Heart left ventricle (tissue), 16 donors: ENCODE measurements at regions not wholly inside any gene's neighbourhood (a gene's known extent, or its start where the extent isn't known, plus 50 kb on each side); places are given as distances from the start of the nearest gene placed in this dataset.

Experiments used
- ATAC-seq, 4 donors: fragments of 200-7000 bp; cut with Tn5 transposase; one replicate each; pipeline ENCODE4 v1.9.1; 2020 to 2022; ENCODE audit warnings: moderate library complexity in 4 of 4, mild to moderate bottlenecking in 3 of 4, moderate number of reproducible peaks in 1 of 4
- DNase-seq, 5 donors: peaks; one replicate each; pipeline ENCODE4 v3.0.0-alpha.2; 2020
- H3K27ac ChIP-seq, 12 donors: fragments of 200-600 bp; sonication (generic) in 4 of 12; one replicate each; pipeline versions ENCODE4 v1.5.0 to v1.8.0; 2016 to 2022; ENCODE audit warnings: mild to moderate bottlenecking in 2 of 12
- H3K27me3 ChIP-seq, 9 donors: fragments of 200-600 bp; sonication (generic) in 2 of 9; one replicate each; pipeline versions ENCODE4 v1.5.1 to v1.8.0; 2016 to 2022; ENCODE audit warnings: mild to moderate bottlenecking in 3 of 9
- H3K36me3 ChIP-seq, 9 donors: fragments of 200-600 bp; sonication (generic) in 2 of 9; one replicate each; pipeline versions ENCODE4 v1.5.0 to v1.8.0; 2018 to 2022; ENCODE audit warnings: mild to moderate bottlenecking in 2 of 9
- H3K4me1 ChIP-seq, 12 donors: fragments of 200-600 bp; sonication (generic) in 4 of 12; one replicate each; pipeline versions ENCODE4 v1.5.0 to v1.8.0; 2016 to 2022; ENCODE audit warnings: mild to moderate bottlenecking in 3 of 12
- H3K4me3 ChIP-seq, 12 donors: fragments of 200-600 bp; sonication (generic) in 4 of 12; one replicate each; pipeline versions ENCODE4 v1.5.0 to v1.8.0; 2017 to 2022; ENCODE audit warnings: mild to moderate bottlenecking in 9 of 12, moderate library complexity in 4 of 12
- H3K9me3 ChIP-seq, 12 donors: fragments of 200-600 bp; sonication (generic) in 4 of 12; one replicate each; pipeline versions ENCODE4 v1.5.0 to v1.8.0; 2016 to 2022; ENCODE audit warnings: mild to moderate bottlenecking in 1 of 12
- CTCF ChIP-seq, 12 donors: fragments of 200-600 bp; sonication (generic) in 4 of 12; IDR thresholded peaks; one replicate each; pipeline versions ENCODE4 v1.5.0 to v1.8.0; 2018 to 2022; ENCODE audit warnings: antibody characterized with exemption in 12 of 12, mild to moderate bottlenecking in 5 of 12
- POLR2A ChIP-seq, 2 donors: fragments of 450-650 bp; IDR thresholded peaks; one replicate each; pipeline ENCODE4 v1.6.1; 2017; ENCODE audit warnings: antibody characterized with exemption in 2 of 2, mild to moderate bottlenecking in 2 of 2, moderate library complexity in 2 of 2
- WGBS, 4 donors: extraction: QIAGEN DNeasy Blood & Tissue Kit in 2 of 4; methylation state at CpG; one replicate each; pipeline versions ENCODE4 v1.1.5 to v1.1.7; 2013 to 2018; 5-methylcytosine and 5-hydroxymethylcytosine counted together
- intact Hi-C, 10 donors: fragments of 100-400 bp; cut with DNase I; formaldehyde crosslinking; loops; one replicate each; pipeline versions ENCODE4 v1.11.1 to v1.14.2; 2022
- donor health status: ischemic (EF 13 %, LVEDD 7.1; RV severe dilation, severe dysfunction).
- donor health status: healthy with polysubstance abuse.
- donor health status: DM: no; HTN: yes; CAD: no.
- donor health status: DM: no; HTN: no; CAD: no.
- donor health status: ischemic (EF 25% LVEDD 6.9; RV normal size, moderate dysfunction).
- donor health status: ischemic (EF 25% LVEDD 5.7; RV mildly dilated, moderate dysfunction).
- donor health status: healthy.
- donor health status: DM: yes; HTN: yes; CAD: no.
- donor health status: ischemic (EF 35%, LVEDD 5.7; RV mildly dilated, moderate dysfunction).
- donor health status: nonischemic (EF 11% LVEDD 7.7; RV severe dilation, severe dysfunction).
- donor health status: DM: yes; HTN: yes; CAD: no.
- donor health status: PGD.
- donor health status: ischemic (EF 29% LVEDD 5.4; RV normal size, mild dysfunction).
- donor health status: nonischemic (EF 23%, LVEDD 6.1; RV moderate dilation, normal function).

GRCh38 chr9:25543806-25544205 lies 134.4 kb downstream of the TUSC1 start:
- WGBS, 4 donors: 83 to 88% (median 86%) methylated on average over 7 of the region's 7 CpGs
- no peak overlapping the region for H3K4me3 ChIP-seq
- no peak overlapping the region for H3K27ac ChIP-seq
- no peaks in the 10 kb centered on the region for H3K4me1 ChIP-seq
- H3K27me3 ChIP-seq: no peaks in the 10 kb centered on the region
- no peaks in the 10 kb centered on the region for H3K36me3 ChIP-seq
- no peak for ATAC-seq
- DNase-seq: no peak
- intact Hi-C loops: no loop called here
- no peaks in the 10 kb centered on the region for H3K9me3 ChIP-seq
- TF ChIP-seq POLR2A (IDR thresholded peaks at IDR 0.05) (no peak), CTCF (IDR thresholded peaks at IDR 0.05) (no peak)

GRCh38 chr9:25542319-25542718 lies 135.9 kb downstream of the TUSC1 start:
- DNase-seq: no peak
- ATAC-seq: no peak
- no peak for TF ChIP-seq CTCF (IDR thresholded peaks at IDR 0.05)
- no peak for TF ChIP-seq POLR2A (IDR thresholded peaks at IDR 0.05)
- no peak overlapping the region for H3K27ac ChIP-seq
- H3K4me3 ChIP-seq: no peak overlapping the region
- H3K27me3 ChIP-seq: no peaks in the 10 kb centered on the region
- no peaks in the 10 kb centered on the region for H3K9me3 ChIP-seq
- no peaks in the 10 kb centered on the region for H3K4me1 ChIP-seq
- intact Hi-C loops: no loop called here
- H3K36me3 ChIP-seq: no peaks in the 10 kb centered on the region
- WGBS, 4 donors: 75 to 80% (median 75%) methylated on average over 8 of the region's 8 CpGs

DNA sequence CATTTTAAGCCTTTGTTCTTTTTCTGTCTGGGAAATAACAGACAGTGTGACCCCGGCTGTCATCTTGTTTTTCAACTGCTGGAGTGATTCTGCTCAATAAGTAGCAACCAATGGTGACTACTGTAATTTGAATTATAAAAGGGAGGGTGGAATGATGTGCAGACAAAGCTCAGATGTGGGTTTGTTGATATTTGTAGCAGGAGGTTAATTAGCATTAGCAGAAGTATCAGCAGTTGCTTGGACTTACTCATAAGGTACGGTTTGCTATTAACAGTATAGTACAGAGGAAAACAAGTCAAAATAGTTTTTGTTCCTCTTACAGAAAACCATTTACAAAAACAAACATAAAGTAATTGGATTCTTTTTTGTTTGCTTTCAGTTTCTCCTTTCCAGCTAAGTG lies 140.4 kb downstream of the TUSC1 start:
- Histone ChIP-seq H3K36me3 (no peaks in the 10 kb centered on the region), H3K9me3 (no peaks in the 10 kb centered on the region), H3K27ac (no peak overlapping the region), H3K27me3 (no peaks in the 10 kb centered on the region), H3K4me1 (no peaks in the 10 kb centered on the region), H3K4me3 (no peak overlapping the region)
- TF ChIP-seq CTCF (IDR thresholded peaks at IDR 0.05): no peak
- ATAC-seq (no peak), DNase-seq (no peak)
- intact Hi-C loops: no loop called here
- WGBS, 4 donors: 73 to 79% (median 74%) methylated on average over 2 of the region's 2 CpGs

DNA sequence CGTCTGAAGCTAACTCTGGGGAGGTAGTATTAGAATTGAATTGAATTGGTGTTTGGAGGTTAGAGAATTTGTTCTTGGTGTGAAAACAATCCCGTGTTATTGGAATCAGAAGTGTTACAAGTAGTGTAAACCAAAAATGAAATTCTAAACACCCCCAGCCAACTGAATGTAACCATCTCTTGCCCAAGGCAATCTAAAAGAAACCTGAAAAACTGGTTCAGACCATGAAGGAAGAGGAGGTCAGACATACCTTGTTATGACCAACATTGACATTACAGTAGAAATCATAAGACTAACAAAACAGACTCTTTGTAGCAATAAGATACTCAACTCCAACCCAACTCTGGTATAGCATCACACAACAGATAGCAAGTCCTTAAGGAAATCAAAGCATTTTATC lies 159.0 kb downstream of the TUSC1 start:
- intact Hi-C loops: no loop called here
- peaks cover 0 to 13% (median 0%) of the 10 kb centered on the region in 12 donors for H3K9me3 ChIP-seq
- no peak for DNase-seq
- no peak overlapping the region for H3K27ac ChIP-seq
- TF ChIP-seq CTCF (IDR thresholded peaks at IDR 0.05): no peak
- no peak for TF ChIP-seq POLR2A (IDR thresholded peaks at IDR 0.05)
- 70 to 73% (median 73%) methylated on average over 2 of the region's 2 CpGs for WGBS, 4 donors
- H3K4me3 ChIP-seq: no peak overlapping the region
- H3K4me1 ChIP-seq: no peaks in the 10 kb centered on the region
- no peaks in the 10 kb centered on the region for H3K27me3 ChIP-seq
- H3K36me3 ChIP-seq: no peaks in the 10 kb centered on the region
- no peak for ATAC-seq
